HepG2 (cell line): ENCODE measurements at regions not wholly inside any gene's neighbourhood (a gene's known extent, or its start where the extent isn't known, plus 50 kb on each side); places are given as distances from the start of the nearest gene placed in this dataset.

Experiments
- DRAP1 ChIP-seq: IDR thresholded peaks from 2 replicates; pipeline ENCODE4 v1.6.1; 2016; ENCODE audit warnings: missing genetic modification reagents, missing compliant biosample characterization
- FOXA1 ChIP-seq, 2 experiments: fragments of 450-650 bp in 1 of 2; sonication (generic) in 1 of 2; formaldehyde crosslinking in 1 of 2; IDR thresholded peaks; 2 replicates each; pipeline versions ENCODE4 v1.4.0 to v1.6.1; 2016 to 2020; ENCODE audit warnings: missing genetic modification reagents in 1 of 2
- HINFP ChIP-seq: sonication (generic); formaldehyde crosslinking; IDR thresholded peaks from 2 replicates; pipeline ENCODE4 v1.4.0; 2020; ENCODE audit warnings: low read depth, mild to moderate bottlenecking, missing genetic modification reagents
- MYC ChIP-seq: sonication (generic); formaldehyde crosslinking; IDR thresholded peaks from 2 replicates; pipeline ENCODE4 v1.9.0; 2021; ENCODE audit warnings: missing genetic modification reagents, borderline replicate concordance
- NFE2 ChIP-seq: sonication (generic); formaldehyde crosslinking; IDR thresholded peaks from 2 replicates; pipeline ENCODE4 v1.4.0; 2020; ENCODE audit warnings: missing genetic modification reagents
- POGZ ChIP-seq: sonication (generic); formaldehyde crosslinking; IDR thresholded peaks from 2 replicates; pipeline ENCODE4 v1.4.0; 2020; ENCODE audit warnings: mild to moderate bottlenecking, missing genetic modification reagents
- SAP130 ChIP-seq: IDR thresholded peaks from 2 replicates; pipeline ENCODE4 v1.6.1; 2016; ENCODE audit warnings: low read depth
- SIX1 ChIP-seq: sonication (generic); formaldehyde crosslinking; IDR thresholded peaks from 2 replicates; pipeline ENCODE4 v1.4.0; 2020; ENCODE audit warnings: missing genetic modification reagents, borderline replicate concordance
- STAG1 ChIP-seq: sonication (generic); formaldehyde crosslinking; IDR thresholded peaks from 2 replicates; pipeline ENCODE4 v1.4.0; 2020; ENCODE audit warnings: missing genetic modification reagents
- THYN1 ChIP-seq: sonication (generic); formaldehyde crosslinking; IDR thresholded peaks from 2 replicates; pipeline ENCODE4 v1.8.1; 2023; ENCODE audit warnings: low read depth, mild to moderate bottlenecking, moderate library complexity, missing genetic modification reagents, borderline replicate concordance
- ZNF281 ChIP-seq: sonication (generic); formaldehyde crosslinking; IDR thresholded peaks from 2 replicates; pipeline ENCODE4 v1.4.0; 2020; ENCODE audit warnings: missing genetic modification reagents, borderline replicate concordance
- ZNF460 ChIP-seq: sonication (generic); formaldehyde crosslinking; IDR thresholded peaks from 2 replicates; pipeline ENCODE4 v1.5.1; 2020; ENCODE audit warnings: missing genetic modification reagents, mild to moderate bottlenecking, borderline replicate concordance
- ZNF629 ChIP-seq: sonication (generic); formaldehyde crosslinking; conservative IDR thresholded peaks from 2 replicates; pipeline ENCODE4 v1.5.0; 2020; ENCODE audit warnings: missing genetic modification reagents
- ZNF749 ChIP-seq: sonication (generic); formaldehyde crosslinking; IDR thresholded peaks from 2 replicates; pipeline ENCODE4 v1.8.0; 2022; ENCODE audit warnings: mild to moderate bottlenecking, missing genetic modification reagents, moderate library complexity, borderline replicate concordance
- TF ChIP-seq, protein P1 (sequence below): sonication (generic); formaldehyde crosslinking; IDR thresholded peaks from 2 replicates; pipeline ENCODE4 v1.4.0; 2020; ENCODE audit warnings: mild to moderate bottlenecking, missing genetic modification reagents, borderline replicate concordance
- TF ChIP-seq, protein P2 (sequence below): sonication (generic); formaldehyde crosslinking; IDR thresholded peaks from 2 replicates; pipeline ENCODE4 v1.8.0; 2022; ENCODE audit warnings: missing genetic modification reagents, mild to moderate bottlenecking, moderate library complexity, borderline replicate concordance

DNA sequence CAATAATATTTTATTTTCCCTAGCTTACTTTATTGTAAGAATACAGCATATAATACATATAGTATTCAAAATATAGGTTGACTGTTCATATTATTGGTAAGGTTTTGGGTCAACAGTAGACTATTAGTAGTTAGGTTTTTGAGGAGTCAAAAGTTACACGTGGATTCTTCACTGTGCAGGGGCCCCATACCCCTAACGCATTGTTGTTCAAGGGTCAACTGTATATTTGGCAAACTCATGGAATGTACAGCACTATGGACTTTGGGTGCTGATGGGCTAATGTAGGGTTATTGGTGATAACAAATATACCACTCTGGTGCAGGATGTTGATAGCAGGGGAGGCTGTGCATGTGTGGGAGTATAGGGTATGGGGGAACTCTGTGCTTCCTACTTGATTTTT lies 397.2 kb downstream of the BCKDHB start (continued):
- TF ChIP-seq ZNF749 (CRISPR knock-in tag) (no peak), STAG1 (CRISPR knock-in tag) (no peak), SAP130 (CRISPR knock-in tag) (peak; percentile 40), DRAP1 (CRISPR knock-in tag) (no peak), ZNF629 (CRISPR knock-in tag) (peak; percentile 38; the same call in 1 of the 2 replicates), FOXA1 (IDR thresholded peaks at IDR 0.05) (no peak), FOXA1 (CRISPR knock-in tag; IDR thresholded peaks at IDR 0.05) (peak; percentile 46), NFE2 (CRISPR knock-in tag) (no peak), POGZ (peak; percentile 86), HINFP (no peak), SIX1 (CRISPR knock-in tag) (0 out of 2 replicates have a peak, but pooled peaks have one; percentile 54), ZNF460 (CRISPR knock-in tag) (no peak), MYC (no peak), THYN1 (no peak), ZNF281 (CRISPR knock-in tag) (no peak)
- TF ChIP-seq, protein P1, sequence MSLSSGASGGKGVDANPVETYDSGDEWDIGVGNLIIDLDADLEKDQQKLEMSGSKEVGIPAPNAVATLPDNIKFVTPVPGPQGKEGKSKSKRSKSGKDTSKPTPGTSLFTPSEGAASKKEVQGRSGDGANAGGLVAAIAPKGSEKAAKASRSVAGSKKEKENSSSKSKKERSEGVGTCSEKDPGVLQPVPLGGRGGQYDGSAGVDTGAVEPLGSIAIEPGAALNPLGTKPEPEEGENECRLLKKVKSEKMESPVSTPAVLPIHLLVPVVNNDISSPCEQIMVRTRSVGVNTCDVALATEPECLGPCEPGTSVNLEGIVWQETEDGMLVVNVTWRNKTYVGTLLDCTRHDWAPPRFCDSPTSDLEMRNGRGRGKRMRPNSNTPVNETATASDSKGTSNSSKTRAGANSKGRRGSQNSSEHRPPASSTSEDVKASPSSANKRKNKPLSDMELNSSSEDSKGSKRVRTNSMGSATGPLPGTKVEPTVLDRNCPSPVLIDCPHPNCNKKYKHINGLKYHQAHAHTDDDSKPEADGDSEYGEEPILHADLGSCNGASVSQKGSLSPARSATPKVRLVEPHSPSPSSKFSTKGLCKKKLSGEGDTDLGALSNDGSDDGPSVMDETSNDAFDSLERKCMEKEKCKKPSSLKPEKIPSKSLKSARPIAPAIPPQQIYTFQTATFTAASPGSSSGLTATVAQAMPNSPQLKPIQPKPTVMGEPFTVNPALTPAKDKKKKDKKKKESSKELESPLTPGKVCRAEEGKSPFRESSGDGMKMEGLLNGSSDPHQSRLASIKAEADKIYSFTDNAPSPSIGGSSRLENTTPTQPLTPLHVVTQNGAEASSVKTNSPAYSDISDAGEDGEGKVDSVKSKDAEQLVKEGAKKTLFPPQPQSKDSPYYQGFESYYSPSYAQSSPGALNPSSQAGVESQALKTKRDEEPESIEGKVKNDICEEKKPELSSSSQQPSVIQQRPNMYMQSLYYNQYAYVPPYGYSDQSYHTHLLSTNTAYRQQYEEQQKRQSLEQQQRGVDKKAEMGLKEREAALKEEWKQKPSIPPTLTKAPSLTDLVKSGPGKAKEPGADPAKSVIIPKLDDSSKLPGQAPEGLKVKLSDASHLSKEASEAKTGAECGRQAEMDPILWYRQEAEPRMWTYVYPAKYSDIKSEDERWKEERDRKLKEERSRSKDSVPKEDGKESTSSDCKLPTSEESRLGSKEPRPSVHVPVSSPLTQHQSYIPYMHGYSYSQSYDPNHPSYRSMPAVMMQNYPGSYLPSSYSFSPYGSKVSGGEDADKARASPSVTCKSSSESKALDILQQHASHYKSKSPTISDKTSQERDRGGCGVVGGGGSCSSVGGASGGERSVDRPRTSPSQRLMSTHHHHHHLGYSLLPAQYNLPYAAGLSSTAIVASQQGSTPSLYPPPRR (CRISPR knock-in tag): peak; percentile 54; the same call in 1 of the 2 replicates
- TF ChIP-seq, protein P2, sequence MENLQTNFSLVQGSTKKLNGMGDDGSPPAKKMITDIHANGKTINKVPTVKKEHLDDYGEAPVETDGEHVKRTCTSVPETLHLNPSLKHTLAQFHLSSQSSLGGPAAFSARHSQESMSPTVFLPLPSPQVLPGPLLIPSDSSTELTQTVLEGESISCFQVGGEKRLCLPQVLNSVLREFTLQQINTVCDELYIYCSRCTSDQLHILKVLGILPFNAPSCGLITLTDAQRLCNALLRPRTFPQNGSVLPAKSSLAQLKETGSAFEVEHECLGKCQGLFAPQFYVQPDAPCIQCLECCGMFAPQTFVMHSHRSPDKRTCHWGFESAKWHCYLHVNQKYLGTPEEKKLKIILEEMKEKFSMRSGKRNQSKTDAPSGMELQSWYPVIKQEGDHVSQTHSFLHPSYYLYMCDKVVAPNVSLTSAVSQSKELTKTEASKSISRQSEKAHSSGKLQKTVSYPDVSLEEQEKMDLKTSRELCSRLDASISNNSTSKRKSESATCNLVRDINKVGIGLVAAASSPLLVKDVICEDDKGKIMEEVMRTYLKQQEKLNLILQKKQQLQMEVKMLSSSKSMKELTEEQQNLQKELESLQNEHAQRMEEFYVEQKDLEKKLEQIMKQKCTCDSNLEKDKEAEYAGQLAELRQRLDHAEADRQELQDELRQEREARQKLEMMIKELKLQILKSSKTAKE (CRISPR knock-in tag): no peak
